GM21576 (cell line): ENCODE measurements at regions not wholly inside any gene's neighbourhood (a gene's known extent, or its start where the extent isn't known, plus 50 kb on each side); places are given as distances from the start of the nearest gene placed in this dataset.

Experiments used
- ATAC-seq: cut with Tn5 transposase; IDR thresholded peaks from one replicate; pipeline ENCODE4 v1.9.1; 2021; ENCODE audit warnings: mild to moderate bottlenecking, moderate library complexity; ENCODE audit not compliant: unreplicated experiment

GRCh38 chr14:21724090-21724973, 50.7 kb upstream of the OR4E1 start:
- no peak for ATAC-seq

- no peak for ATAC-seq
These were observed 49.9 kb upstream of the OR4E1 start for GRCh38 chr14:21723431-21724045.
